ENCODE measurements at regions not wholly inside any gene's neighbourhood (a gene's known extent, or its start where the extent isn't known, plus 50 kb on each side); places are given as distances from the start of the nearest gene placed in this dataset.

DNA sequence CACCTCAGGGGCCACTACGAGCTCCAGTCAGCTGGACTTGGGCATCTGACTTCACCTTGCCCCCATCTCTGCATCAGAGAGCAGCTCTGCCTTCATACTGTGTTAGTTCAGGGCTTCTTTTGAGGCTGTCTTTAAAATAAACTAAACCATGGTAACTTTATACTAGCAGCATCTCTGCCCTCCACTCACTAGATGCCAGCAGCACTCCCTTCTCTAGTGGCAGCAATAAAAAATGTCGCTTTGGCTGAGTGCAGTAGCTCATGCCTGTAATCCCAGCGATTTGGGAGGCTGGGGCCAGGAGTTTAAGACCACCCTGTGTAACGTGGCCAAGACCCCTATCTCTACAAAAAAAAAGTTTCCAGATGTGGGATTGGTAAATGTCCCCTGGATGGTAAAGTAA is 584.4 kb downstream of the INHBA start:
- TF ChIP-seq POLR2A (IDR thresholded peaks at IDR 0.05; ENCODE audit: low read depth, low read length) (no peak), TAF1 (IDR thresholded peaks at IDR 0.05; ENCODE audit: borderline replicate concordance, low read depth, low read length) (no peak)
